ENCODE measurements at regions not wholly inside any gene's neighbourhood (a gene's known extent, or its start where the extent isn't known, plus 50 kb on each side); places are given as distances from the start of the nearest gene placed in this dataset.

GRCh38 chr3:96712792-96713191 lies 101.6 kb upstream of the EPHA6 start:
- no peaks in the 10 kb centered on the region for H3K4me1 ChIP-seq (ENCODE audit: control insufficient read depth in 4 of 4, insufficient read depth in 4 of 4, low read length in 3 of 4)
- WGBS: 49% methylated on average over 2 of the region's 2 CpGs
- H3K9ac ChIP-seq (ENCODE audit: low read depth in 1 of 2, low read length in 2 of 2): no peak overlapping the region
- H3K36me3 ChIP-seq (ENCODE audit: control insufficient read depth in 4 of 4, insufficient read depth in 3 of 4, low read depth in 1 of 4, low read length in 3 of 4): no peaks in the 10 kb centered on the region
- no peak for DNase-seq (ENCODE audit: low spot score)
- no peak for TF ChIP-seq JUND (IDR thresholded peaks at IDR 0.05)
- H3K27ac ChIP-seq (ENCODE audit: low read depth in 1 of 2, low read length in 2 of 2): no peak overlapping the region
- H3K4me3 ChIP-seq (ENCODE audit: low read depth in 1 of 3, low read length in 3 of 3): no peak overlapping the region
- H3K9me3 ChIP-seq (ENCODE audit: control insufficient read depth in 4 of 4, low read length in 3 of 4): peaks cover 0 to 7% (median 2%) of the 10 kb centered on the region in 4 donors
- no peaks in the 10 kb centered on the region for H3K27me3 ChIP-seq (ENCODE audit: control insufficient read depth in 4 of 4, insufficient read depth in 4 of 4, low read length in 3 of 4)

GRCh38 chr3:96719921-96720320 lies 94.5 kb upstream of the EPHA6 start:
- Histone ChIP-seq H3K4me1 (ENCODE audit: control insufficient read depth in 4 of 4, insufficient read depth in 4 of 4, low read length in 3 of 4) (no peaks in the 10 kb centered on the region), H3K36me3 (ENCODE audit: control insufficient read depth in 4 of 4, insufficient read depth in 3 of 4, low read depth in 1 of 4, low read length in 3 of 4) (no peaks in the 10 kb centered on the region), H3K27ac (ENCODE audit: low read depth in 1 of 2, low read length in 2 of 2) (no peak overlapping the region), H3K9ac (ENCODE audit: low read depth in 1 of 2, low read length in 2 of 2) (no peak overlapping the region), H3K4me3 (ENCODE audit: low read depth in 1 of 3, low read length in 3 of 3) (no peak overlapping the region), H3K9me3 (ENCODE audit: control insufficient read depth in 4 of 4, low read length in 3 of 4) (peaks cover 0 to under 1% (median 0%) of the 10 kb centered on the region in 4 donors), H3K27me3 (ENCODE audit: control insufficient read depth in 4 of 4, insufficient read depth in 4 of 4, low read length in 3 of 4) (no peaks in the 10 kb centered on the region)
- DNase-seq (ENCODE audit: low spot score): no peak
- TF ChIP-seq ZBTB33 (IDR thresholded peaks at IDR 0.05) (no peak), TAF1 (conservative IDR thresholded peaks at IDR 0.05) (no peak), RAD21 (IDR thresholded peaks at IDR 0.05) (no peak), GABPA (IDR thresholded peaks at IDR 0.05 in 1 of 2, conservative IDR thresholded peaks at IDR 0.05 in 1 of 2) (no peak), CTCF (IDR thresholded peaks at IDR 0.05; ENCODE audit: low read depth, low read length, missing input control) (no peak), SP1 (IDR thresholded peaks at IDR 0.05) (no peak), FOXA1 (IDR thresholded peaks at IDR 0.05) (no peak)
- WGBS: 63% methylated on average over 3 of the region's 3 CpGs

- TF ChIP-seq RXRA (IDR thresholded peaks at IDR 0.05) (no peak), MAX (IDR thresholded peaks at IDR 0.05) (no peak)
These were observed 83.4 kb upstream of the EPHA6 start for GRCh38 chr3:96731031-96731430.

More at GRCh38 chr3:96731031-96731430, 83.4 kb upstream of the EPHA6 start:
- Histone ChIP-seq H3K9ac (ENCODE audit: low read depth in 1 of 2, low read length in 2 of 2) (no peak overlapping the region), H3K36me3 (ENCODE audit: control insufficient read depth in 4 of 4, insufficient read depth in 3 of 4, low read depth in 1 of 4, low read length in 3 of 4) (no peaks in the 10 kb centered on the region), H3K9me3 (ENCODE audit: control insufficient read depth in 4 of 4, low read length in 3 of 4) (no peaks in the 10 kb centered on the region), H3K4me3 (ENCODE audit: low read depth in 1 of 3, low read length in 3 of 3) (no peak overlapping the region), H3K4me1 (ENCODE audit: control insufficient read depth in 4 of 4, insufficient read depth in 4 of 4, low read length in 3 of 4) (no peaks in the 10 kb centered on the region), H3K27ac (ENCODE audit: low read depth in 1 of 2, low read length in 2 of 2) (no peak overlapping the region), H3K27me3 (ENCODE audit: control insufficient read depth in 4 of 4, insufficient read depth in 4 of 4, low read length in 3 of 4) (no peaks in the 10 kb centered on the region)
- no peak for DNase-seq (ENCODE audit: low spot score)
